Esophagus muscularis mucosa (tissue), 4 donors: ENCODE measurements at regions not wholly inside any gene's neighbourhood (a gene's known extent, or its start where the extent isn't known, plus 50 kb on each side); places are given as distances from the start of the nearest gene placed in this dataset.

ENCODE experiments used
- DNase-seq: peaks from one replicate; pipeline ENCODE4 v3.0.0-alpha.2; 2017; ENCODE audit errors: extremely low spot score
- H3K27ac ChIP-seq, 4 donors: fragments of 200-600 bp; sonication (generic); replicated peaks in 1 of 4; 1 replicate in 3 of 4; 2 replicates in 1 of 4; pipeline ENCODE4 v1.5.1; 2016 to 2019; ENCODE audit warnings: mild to moderate bottlenecking in 1 of 4
- H3K27me3 ChIP-seq, 4 donors: fragments of 200-600 bp; sonication (generic); one replicate each; pipeline versions ENCODE4 v1.5.1 to v1.6.0; 2016 to 2019
- H3K36me3 ChIP-seq, 4 donors: fragments of 200-600 bp; sonication (generic); one replicate each; pipeline ENCODE4 v1.5.1; 2016 to 2019
- H3K4me1 ChIP-seq, 4 donors: fragments of 200-600 bp; sonication (generic); one replicate each; pipeline ENCODE4 v1.5.1; 2016 to 2019
- H3K4me3 ChIP-seq, 4 donors: fragments of 200-600 bp; sonication (generic); 1 replicate in 2 of 4; 2 replicates in 2 of 4; pipeline ENCODE4 v1.5.1; 2016 to 2019; ENCODE audit warnings: mild to moderate bottlenecking in 4 of 4, moderate library complexity in 1 of 4
- H3K9me3 ChIP-seq, 4 donors: fragments of 200-600 bp; sonication (generic); 1 replicate in 3 of 4; 2 replicates in 1 of 4; pipeline ENCODE4 v1.5.1; 2016 to 2019
- EP300 ChIP-seq: sonication (generic); formaldehyde crosslinking; IDR thresholded peaks from one replicate; pipeline ENCODE4 v1.6.1; 2017; ENCODE audit warnings: antibody characterized with exemption
- POLR2A ChIP-seq: fragments of 450-650 bp; IDR thresholded peaks from one replicate; pipeline ENCODE4 v1.6.1; 2017; ENCODE audit warnings: antibody characterized with exemption, moderate library complexity, mild to moderate bottlenecking, low read depth
- POLR2AphosphoS5 ChIP-seq, 2 donors: sonication (generic); formaldehyde crosslinking; IDR thresholded peaks; one replicate each; pipeline ENCODE4 v1.6.1; 2017; ENCODE audit warnings: antibody characterized with exemption in 2 of 2
- WGBS: methylation state at CpG from one replicate; pipeline ENCODE4 v1.1.5; 2018; 5-methylcytosine and 5-hydroxymethylcytosine counted together
- intact Hi-C: fragments of 100-400 bp; cut with DNase I; formaldehyde crosslinking; loops from one replicate; pipeline ENCODE4 v1.15.1; 2023
- TF ChIP-seq, protein P1 (sequence below), 3 experiments: fragments of 200-600 bp in 2 of 3; fragments of 450-650 bp in 1 of 3; sonication (generic) in 2 of 3; IDR thresholded peaks; one replicate each; pipeline ENCODE4 v1.5.1; 2017 to 2019; ENCODE audit warnings: antibody characterized with exemption in 3 of 3, mild to moderate bottlenecking in 2 of 3, moderate library complexity in 1 of 3

DNA sequence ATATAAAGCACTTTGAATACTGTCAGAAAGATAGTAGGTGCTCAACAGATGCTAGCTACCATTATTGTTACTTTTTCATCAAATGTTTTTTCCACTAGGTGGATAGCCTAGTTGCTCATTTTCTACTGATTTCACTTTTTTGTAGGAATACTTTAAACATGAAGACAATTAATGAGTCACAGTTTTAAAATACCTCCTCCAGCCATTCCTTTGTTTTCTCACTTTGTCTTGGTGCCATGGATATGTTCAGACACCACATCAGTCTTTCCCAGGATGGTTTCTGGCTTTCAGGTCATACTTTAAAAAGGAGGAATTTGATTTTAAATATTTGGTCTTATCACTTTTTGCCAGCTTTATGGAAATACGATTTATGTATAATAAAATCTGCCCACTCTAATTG lies 147.1 kb upstream of the MGMT start:
- peaks cover 0 to 5% (median 0%) of the 10 kb centered on the region in 4 donors for H3K4me1 ChIP-seq
- H3K27me3 ChIP-seq, result peaks cover 0 to 4% (median 0%) of the 10 kb centered on the region in 4 donors
- 63% methylated on average over 1 of the region's 1 CpG for WGBS
- no peak for DNase-seq
- intact Hi-C loops, result no loop called here
- H3K4me3 ChIP-seq, result no peak overlapping the region
- peaks cover 0 to 27% (median 15%) of the 10 kb centered on the region in 4 donors for H3K9me3 ChIP-seq
- no peak overlapping the region for H3K27ac ChIP-seq
- no peaks in the 10 kb centered on the region for H3K36me3 ChIP-seq
- TF ChIP-seq POLR2AphosphoS5 (IDR thresholded peaks at IDR 0.05), result no peak
- TF ChIP-seq POLR2A, result no peak
- TF ChIP-seq, protein P1, sequence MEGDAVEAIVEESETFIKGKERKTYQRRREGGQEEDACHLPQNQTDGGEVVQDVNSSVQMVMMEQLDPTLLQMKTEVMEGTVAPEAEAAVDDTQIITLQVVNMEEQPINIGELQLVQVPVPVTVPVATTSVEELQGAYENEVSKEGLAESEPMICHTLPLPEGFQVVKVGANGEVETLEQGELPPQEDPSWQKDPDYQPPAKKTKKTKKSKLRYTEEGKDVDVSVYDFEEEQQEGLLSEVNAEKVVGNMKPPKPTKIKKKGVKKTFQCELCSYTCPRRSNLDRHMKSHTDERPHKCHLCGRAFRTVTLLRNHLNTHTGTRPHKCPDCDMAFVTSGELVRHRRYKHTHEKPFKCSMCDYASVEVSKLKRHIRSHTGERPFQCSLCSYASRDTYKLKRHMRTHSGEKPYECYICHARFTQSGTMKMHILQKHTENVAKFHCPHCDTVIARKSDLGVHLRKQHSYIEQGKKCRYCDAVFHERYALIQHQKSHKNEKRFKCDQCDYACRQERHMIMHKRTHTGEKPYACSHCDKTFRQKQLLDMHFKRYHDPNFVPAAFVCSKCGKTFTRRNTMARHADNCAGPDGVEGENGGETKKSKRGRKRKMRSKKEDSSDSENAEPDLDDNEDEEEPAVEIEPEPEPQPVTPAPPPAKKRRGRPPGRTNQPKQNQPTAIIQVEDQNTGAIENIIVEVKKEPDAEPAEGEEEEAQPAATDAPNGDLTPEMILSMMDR (IDR thresholded peaks at IDR 0.05), result no peak
- no peak for TF ChIP-seq EP300

DNA sequence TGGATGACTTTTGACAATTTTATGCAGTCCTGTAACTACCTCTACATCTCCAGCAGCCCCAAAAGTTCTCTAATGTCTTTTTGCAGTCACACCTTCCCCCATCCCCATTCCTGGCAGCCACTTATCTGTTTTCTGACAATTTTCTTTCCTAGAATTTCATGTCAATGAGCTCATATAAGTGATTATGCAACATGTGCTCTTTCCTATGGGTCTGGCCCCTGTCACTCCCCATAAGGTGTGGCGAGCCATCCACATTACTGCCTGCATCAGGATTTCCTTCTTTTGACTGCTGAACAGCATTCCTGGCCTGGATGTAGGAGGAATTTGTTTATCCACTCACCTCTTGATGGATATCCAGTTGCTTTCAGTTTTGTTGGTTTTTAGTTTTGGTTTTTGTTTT lies 146.7 kb upstream of the MGMT start:
- intact Hi-C loops, result no loop called here
- WGBS, result 92% methylated on average over 1 of the region's 1 CpG
- peaks cover 0 to 4% (median 0%) of the 10 kb centered on the region in 4 donors for H3K27me3 ChIP-seq

DNA sequence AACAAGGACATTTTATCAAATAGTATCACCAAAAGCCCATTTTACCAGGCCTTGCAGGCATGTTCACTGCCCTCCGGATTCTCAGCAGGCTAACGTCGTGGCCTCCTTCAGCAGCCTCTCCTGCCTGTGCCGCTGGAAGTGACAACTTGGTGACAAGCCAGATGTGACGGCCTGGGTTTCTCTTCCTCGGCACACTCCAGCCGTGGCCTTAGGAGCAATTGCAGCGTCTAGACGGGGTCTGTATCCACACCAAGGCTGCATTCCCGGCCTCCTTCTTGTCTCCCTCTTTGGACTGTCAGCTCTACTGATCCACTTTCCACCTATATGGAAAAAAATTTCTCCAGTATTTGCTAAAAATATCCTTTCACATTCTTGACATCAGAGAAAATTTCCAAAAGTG lies 145.3 kb upstream of the MGMT start:
- DNase-seq, result peak; percentile 55
- no peak for TF ChIP-seq EP300
- no peak for TF ChIP-seq POLR2AphosphoS5 (IDR thresholded peaks at IDR 0.05)
- TF ChIP-seq, protein P1 (IDR thresholded peaks at IDR 0.05), result no peak
- no peak for TF ChIP-seq POLR2A
- Histone ChIP-seq H3K27me3 (peaks cover 0 to 15% (median 0%) of the 10 kb centered on the region in 4 donors), H3K36me3 (no peaks in the 10 kb centered on the region), H3K27ac (no peak overlapping the region), H3K4me1 (peaks cover 0 to 5% (median 0%) of the 10 kb centered on the region in 4 donors), H3K4me3 (no peak overlapping the region), H3K9me3 (peaks cover 0 to 14% (median 8%) of the 10 kb centered on the region in 4 donors)
- intact Hi-C loops, result no loop called here
- WGBS, result 95% methylated on average over 10 of the region's 10 CpGs

More for the DNA sequence above, 146.7 kb upstream of the MGMT start:
- TF ChIP-seq, protein P1 (IDR thresholded peaks at IDR 0.05), result no peak
- no peak for TF ChIP-seq EP300
- TF ChIP-seq POLR2AphosphoS5 (IDR thresholded peaks at IDR 0.05), result no peak
- TF ChIP-seq POLR2A, result no peak
- Histone ChIP-seq H3K9me3 (peaks cover 0 to 25% (median 15%) of the 10 kb centered on the region in 4 donors), H3K4me3 (no peak overlapping the region), H3K27ac (no peak overlapping the region), H3K36me3 (no peaks in the 10 kb centered on the region), H3K4me1 (peaks cover 0 to 5% (median 0%) of the 10 kb centered on the region in 4 donors)
- peak; percentile 47 for DNase-seq

DNA sequence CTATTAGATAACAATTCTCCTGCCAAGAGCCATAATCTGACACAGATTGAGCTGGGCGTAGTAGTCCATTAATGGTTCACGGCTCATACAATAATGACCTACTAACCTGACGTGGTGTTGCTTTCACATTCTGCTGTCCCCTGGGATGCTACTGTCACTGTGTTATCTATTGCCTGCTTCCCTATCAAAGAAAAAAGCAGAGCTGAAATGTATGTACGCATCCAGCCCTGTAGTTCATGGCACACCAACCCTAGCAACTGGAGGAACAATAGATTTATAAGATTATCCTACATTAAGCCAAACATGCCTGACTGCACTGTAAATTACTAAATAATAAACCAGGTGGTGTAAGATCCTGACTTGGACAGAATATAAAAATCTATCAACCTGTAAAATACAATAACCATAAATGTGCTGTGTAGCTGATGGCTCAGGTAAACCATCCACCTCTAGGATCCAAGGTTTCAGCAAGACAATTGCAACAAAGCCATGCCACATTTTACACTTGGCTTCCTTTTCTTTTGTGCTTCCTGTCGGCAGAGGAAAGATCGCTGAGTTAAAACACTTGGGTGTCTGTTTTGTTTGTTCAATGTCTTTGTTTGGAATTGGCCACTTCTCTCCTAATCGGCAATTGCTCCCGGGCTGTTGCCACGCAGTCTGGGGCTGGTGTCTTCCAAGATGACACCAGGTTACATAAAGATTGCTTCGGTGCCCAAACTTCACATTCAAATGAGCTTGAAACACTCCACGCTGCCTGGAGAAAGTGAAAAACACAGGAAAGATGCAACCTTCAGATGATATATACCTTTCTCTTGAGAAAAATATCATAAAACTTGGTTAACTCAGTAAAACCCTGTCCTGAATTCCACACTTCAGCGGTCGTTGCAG lies 143.9 kb upstream of the MGMT start:
- no peaks in the 10 kb centered on the region for H3K36me3 ChIP-seq
- H3K27ac ChIP-seq, result no peak overlapping the region
- H3K27me3 ChIP-seq, result peaks cover 0 to 24% (median 0%) of the 10 kb centered on the region in 4 donors
- no peak overlapping the region for H3K4me3 ChIP-seq
- peaks cover 0 to 10% (median under 1%) of the 10 kb centered on the region in 4 donors for H3K9me3 ChIP-seq
- H3K4me1 ChIP-seq, result peaks cover 0 to 5% (median 0%) of the 10 kb centered on the region in 4 donors
- WGBS, result 50% methylated on average over 13 of the region's 13 CpGs
- DNase-seq, result peak; percentile 80
- intact Hi-C loops, result no loop called here
- TF ChIP-seq, protein P1 (IDR thresholded peaks at IDR 0.05), result no peak
- no peak for TF ChIP-seq POLR2A
- no peak for TF ChIP-seq EP300
- TF ChIP-seq POLR2AphosphoS5 (IDR thresholded peaks at IDR 0.05), result no peak
